ENCODE measurements at regions not wholly inside any gene's neighbourhood (a gene's known extent, or its start where the extent isn't known, plus 50 kb on each side); places are given as distances from the start of the nearest gene placed in this dataset.
"Not testable (repeated sequence)": the region's sequence is repeated elsewhere in the genome, so short reads cannot be mapped to it uniquely, and the experiment has no call there.

GRCh38 chr5:93993161-93993560 lies 251.8 kb upstream of the POU5F2 start:
- Histone ChIP-seq H3K9me3 (no peaks in the 10 kb centered on the region), H3K9ac (ENCODE audit: low read depth in 2 of 2, low read length in 2 of 2) (no peak overlapping the region), H3K4me1 (no peaks in the 10 kb centered on the region), H3K4me3 (no peak overlapping the region), H3K27ac (no peak overlapping the region), H3K36me3 (no peaks in the 10 kb centered on the region), H3K27me3 (no peaks in the 10 kb centered on the region)
- intact Hi-C loops (cut with DNase I) = no loop called here
- TF ChIP-seq, protein P1, sequence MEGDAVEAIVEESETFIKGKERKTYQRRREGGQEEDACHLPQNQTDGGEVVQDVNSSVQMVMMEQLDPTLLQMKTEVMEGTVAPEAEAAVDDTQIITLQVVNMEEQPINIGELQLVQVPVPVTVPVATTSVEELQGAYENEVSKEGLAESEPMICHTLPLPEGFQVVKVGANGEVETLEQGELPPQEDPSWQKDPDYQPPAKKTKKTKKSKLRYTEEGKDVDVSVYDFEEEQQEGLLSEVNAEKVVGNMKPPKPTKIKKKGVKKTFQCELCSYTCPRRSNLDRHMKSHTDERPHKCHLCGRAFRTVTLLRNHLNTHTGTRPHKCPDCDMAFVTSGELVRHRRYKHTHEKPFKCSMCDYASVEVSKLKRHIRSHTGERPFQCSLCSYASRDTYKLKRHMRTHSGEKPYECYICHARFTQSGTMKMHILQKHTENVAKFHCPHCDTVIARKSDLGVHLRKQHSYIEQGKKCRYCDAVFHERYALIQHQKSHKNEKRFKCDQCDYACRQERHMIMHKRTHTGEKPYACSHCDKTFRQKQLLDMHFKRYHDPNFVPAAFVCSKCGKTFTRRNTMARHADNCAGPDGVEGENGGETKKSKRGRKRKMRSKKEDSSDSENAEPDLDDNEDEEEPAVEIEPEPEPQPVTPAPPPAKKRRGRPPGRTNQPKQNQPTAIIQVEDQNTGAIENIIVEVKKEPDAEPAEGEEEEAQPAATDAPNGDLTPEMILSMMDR (IDR thresholded peaks at IDR 0.05) = no peak
- DNase-seq = no peak

DNA sequence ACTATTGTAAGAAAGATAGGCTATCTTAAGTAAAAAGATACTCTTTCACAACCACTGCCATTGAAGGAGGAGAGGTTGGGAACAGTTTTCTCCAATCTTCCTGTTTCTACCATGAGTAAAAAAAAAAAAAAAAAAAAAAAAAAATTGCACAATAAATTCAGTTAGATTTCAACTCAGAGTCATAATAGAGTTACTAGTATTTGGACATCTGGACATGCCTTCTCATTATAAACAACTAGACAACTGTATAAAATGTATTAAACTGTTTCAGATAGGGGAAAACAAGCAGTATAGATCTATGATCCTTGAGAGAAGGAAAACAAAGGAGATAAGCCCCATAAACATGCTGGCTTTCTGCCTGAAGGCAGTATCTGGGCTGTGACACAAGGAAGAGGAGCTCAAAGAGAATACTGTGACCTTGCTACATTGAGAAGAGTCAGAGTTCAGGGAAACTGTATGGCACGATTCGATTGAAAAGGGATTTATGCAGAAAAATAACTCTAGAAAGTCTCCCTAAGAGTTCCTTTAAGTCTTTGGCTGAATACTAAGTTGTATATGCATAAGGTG lies 249.2 kb upstream of the POU5F2 start:
- intact Hi-C loops (cut with DNase I) = no loop called here
- Histone ChIP-seq H3K36me3 (no peaks in the 10 kb centered on the region), H3K4me3 (no peak overlapping the region), H3K9me3 (no peaks in the 10 kb centered on the region), H3K4me1 (no peaks in the 10 kb centered on the region), H3K27ac (no peak overlapping the region), H3K9ac (ENCODE audit: low read depth in 2 of 2, low read length in 2 of 2) (no peak overlapping the region), H3K27me3 (no peaks in the 10 kb centered on the region)
- TF ChIP-seq, protein P1 (IDR thresholded peaks at IDR 0.05) = no peak
- DNase-seq = peak; percentile 65

- H3K4me3 ChIP-seq; H3K9ac ChIP-seq (ENCODE audit: low read depth in 2 of 2, low read length in 2 of 2); DNase-seq; H3K4me1 ChIP-seq; H3K27ac ChIP-seq; H3K36me3 ChIP-seq; H3K27me3 ChIP-seq; intact Hi-C loops (cut with DNase I); H3K9me3 ChIP-seq: not testable (repeated sequence)
Observed at GRCh38 chr5:93985940-93986570, 244.7 kb upstream of the POU5F2 start.

DNA sequence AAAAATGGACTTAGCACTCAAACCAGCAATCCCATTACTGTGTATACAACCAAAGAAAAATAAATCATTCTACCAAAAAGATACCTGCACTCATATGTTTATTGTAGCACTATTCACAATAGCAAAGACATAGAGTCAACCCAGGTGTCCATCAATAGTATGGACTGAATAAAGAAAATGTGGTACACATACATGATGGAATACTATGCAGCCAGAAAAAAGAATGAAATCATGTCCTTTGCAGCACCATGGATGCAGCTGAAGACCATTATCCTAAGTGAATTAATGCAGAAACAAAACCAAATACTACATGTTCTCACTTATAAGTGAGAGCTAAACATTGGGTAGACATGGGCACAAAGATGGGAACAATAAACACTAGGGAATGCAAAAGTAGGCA lies 236.8 kb upstream of the POU5F2 start:
- no peaks in the 10 kb centered on the region for H3K9me3 ChIP-seq
- H3K9ac ChIP-seq (ENCODE audit: low read depth in 2 of 2, low read length in 2 of 2) = no peak overlapping the region
- DNase-seq = no peak
- H3K4me1 ChIP-seq = no peaks in the 10 kb centered on the region
- intact Hi-C loops (cut with DNase I) = no loop called here
- no peak overlapping the region for H3K4me3 ChIP-seq
- TF ChIP-seq, protein P1 (IDR thresholded peaks at IDR 0.05) = no peak
- H3K27ac ChIP-seq = no peak overlapping the region
- no peaks in the 10 kb centered on the region for H3K36me3 ChIP-seq
- no peaks in the 10 kb centered on the region for H3K27me3 ChIP-seq

DNA sequence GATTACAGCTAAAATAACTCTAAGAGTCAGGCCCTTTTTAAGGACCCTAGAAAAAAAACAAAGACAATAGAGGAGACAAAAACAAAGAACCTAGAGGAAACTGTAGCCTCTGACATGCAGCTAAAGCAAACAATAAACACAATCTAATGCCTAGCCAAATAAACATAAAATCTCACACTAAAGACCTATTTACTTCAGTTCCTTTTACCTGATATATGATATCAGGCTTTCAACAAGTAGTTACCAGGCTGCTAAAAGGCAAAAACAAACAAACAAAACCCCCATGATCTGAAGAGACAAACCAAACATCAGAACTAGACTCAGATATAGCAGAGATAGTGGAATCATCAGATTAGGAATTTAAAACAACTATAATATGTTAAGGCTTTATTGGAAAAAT lies 226.5 kb upstream of the POU5F2 start:
- Histone ChIP-seq H3K9me3 (no peaks in the 10 kb centered on the region), H3K9ac (ENCODE audit: low read depth in 2 of 2, low read length in 2 of 2) (no peak overlapping the region), H3K4me1 (no peaks in the 10 kb centered on the region), H3K4me3 (no peak overlapping the region), H3K36me3 (no peaks in the 10 kb centered on the region), H3K27me3 (no peaks in the 10 kb centered on the region), H3K27ac (no peak overlapping the region)
- TF ChIP-seq, protein P1 (IDR thresholded peaks at IDR 0.05) = no peak
- intact Hi-C loops (cut with DNase I) = no loop called here
- DNase-seq = no peak

DNA sequence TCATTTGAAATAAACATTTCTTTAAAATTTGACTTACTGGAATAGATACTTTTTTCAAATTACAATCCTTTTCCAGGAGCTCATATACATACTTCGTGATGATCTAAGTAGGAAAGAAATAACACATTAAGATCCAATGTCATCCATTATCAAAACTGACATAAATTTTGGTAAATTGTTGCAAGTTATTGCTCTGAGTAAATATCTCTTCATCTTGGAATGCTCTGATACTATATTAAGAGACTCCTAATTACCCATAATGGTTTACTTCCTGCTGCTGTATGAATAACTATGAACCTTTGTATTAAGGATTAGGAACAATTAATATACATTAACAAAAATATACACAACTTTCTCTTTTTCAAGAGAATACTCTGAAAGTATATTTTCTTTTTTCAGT lies 223.0 kb upstream of the POU5F2 start:
- no peaks in the 10 kb centered on the region for H3K9me3 ChIP-seq
- intact Hi-C loops (cut with DNase I) = no loop called here
- H3K4me1 ChIP-seq = no peaks in the 10 kb centered on the region
- DNase-seq = no peak
- no peaks in the 10 kb centered on the region for H3K27me3 ChIP-seq
- no peak overlapping the region for H3K9ac ChIP-seq (ENCODE audit: low read depth in 2 of 2, low read length in 2 of 2)
- H3K36me3 ChIP-seq = no peaks in the 10 kb centered on the region
- H3K4me3 ChIP-seq = no peak overlapping the region
- TF ChIP-seq, protein P1 (IDR thresholded peaks at IDR 0.05) = no peak
- H3K27ac ChIP-seq = no peak overlapping the region

Measured in colonic mucosa (tissue), 4 donors.